OCI-M1 (cell line): ENCODE measurements at regions not wholly inside any gene's neighbourhood (a gene's known extent, or its start where the extent isn't known, plus 50 kb on each side); places are given as distances from the start of the nearest gene placed in this dataset.
"Not testable (repeated sequence)": the region's sequence is repeated elsewhere in the genome, so short reads cannot be mapped to it uniquely, and the experiment has no call there.

ENCODE experiments used
- DNase-seq: peaks from one replicate; lab custom pipeline; 2025; lab: John Stamatoyannopoulos, UW

DNA sequence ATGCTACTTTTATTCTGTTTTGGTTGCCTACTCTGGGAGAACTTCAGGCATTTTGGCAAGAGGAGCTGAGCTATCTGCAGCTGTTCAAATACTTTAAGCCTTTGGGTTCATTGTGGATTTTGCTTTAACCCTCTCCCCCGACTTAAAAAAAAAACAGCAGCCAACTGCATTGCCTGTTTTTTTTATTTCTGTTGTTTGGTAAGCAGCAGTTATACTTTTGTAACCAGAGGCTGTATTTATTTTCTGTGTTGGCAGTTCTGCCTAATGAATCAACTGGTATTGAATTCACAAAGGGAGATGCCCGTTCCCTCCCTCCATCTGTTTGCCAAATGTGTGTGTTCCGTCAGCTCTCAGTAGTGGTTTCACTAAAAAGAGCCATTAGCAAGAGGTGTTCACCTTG is 484.0 kb downstream of the UTRN start:
- no peak for DNase-seq

DNA sequence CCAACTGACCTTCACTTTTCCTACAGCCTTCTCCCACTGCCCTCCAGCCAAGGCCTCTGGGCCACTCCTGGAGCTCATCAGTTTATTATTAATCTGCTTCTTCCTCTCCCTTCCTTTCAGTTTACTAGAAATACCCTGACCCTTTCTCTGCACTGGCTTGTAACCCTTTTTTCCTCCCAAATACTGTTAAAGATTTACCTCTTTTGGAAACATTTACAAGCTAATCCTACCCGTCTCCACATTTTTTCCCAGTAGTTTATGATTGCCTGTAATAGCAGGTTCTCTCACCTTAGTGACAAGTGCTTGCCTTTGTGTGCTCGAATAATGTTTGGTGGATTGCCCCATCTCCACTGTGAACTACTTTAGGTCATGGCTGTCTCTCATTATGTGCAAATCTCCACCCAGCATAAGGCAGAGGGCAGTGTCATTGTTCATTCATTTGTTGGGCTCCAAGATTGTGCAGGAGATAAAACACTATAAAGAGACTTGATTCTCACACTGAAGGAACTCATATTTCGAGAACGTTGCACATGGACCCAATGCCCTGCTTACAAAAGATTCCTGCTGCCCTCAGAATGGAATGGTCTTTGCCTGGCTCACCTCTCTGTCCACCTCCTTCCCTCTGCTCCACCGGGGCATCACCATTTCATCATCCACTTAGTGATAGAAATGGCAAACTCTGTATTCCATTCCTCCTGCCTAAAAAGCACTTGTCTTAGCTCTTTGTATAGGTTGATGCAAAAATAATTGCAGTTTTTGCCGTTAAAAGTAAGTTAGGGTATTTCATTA is 491.1 kb downstream of the UTRN start:
- no peak for DNase-seq

DNA sequence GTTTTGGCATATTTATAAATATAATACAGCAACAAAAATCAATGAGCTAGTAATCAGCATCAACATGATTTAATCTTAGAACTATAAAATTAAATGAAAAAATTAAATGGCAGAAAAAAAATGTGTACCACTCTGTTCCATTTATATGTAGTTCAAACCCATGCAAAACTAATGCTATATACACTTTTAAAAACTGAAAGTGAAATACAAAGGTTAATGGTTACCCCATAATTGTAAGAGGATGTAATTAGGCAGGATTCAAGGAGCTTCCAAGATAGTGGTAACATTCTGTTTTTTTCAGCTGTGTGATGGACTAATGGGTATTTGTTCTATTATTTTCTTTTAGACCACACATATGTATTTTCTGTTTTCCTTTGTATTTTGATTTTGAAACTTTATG is 492.1 kb downstream of the UTRN start:
- DNase-seq: no peak

DNA sequence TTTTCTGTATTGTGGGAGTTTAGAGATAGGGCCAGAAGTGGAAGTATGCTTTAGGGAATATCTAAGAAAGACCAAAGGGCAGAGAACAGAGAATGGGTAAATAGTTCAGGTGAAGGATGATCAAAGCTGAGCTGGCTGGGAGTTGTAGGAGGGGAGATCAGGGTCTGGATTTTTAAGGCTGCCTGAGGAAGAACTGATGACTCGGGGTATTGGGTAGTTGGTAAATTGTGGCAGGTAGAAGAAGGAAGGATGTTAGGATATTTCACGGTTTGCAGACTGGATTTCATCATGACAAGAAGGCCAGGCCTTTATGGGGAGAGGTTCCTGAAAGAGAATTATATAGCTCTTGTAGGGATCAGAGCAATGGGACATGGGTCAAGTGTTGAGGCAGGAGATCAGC is 492.9 kb downstream of the UTRN start:
- no peak for DNase-seq

GRCh38 chr6:144778773-144779492 is 493.8 kb downstream of the UTRN start:
- DNase-seq: peak; percentile 52

GRCh38 chr6:144781836-144782235 is 496.7 kb downstream of the UTRN start:
- DNase-seq: no peak

DNA sequence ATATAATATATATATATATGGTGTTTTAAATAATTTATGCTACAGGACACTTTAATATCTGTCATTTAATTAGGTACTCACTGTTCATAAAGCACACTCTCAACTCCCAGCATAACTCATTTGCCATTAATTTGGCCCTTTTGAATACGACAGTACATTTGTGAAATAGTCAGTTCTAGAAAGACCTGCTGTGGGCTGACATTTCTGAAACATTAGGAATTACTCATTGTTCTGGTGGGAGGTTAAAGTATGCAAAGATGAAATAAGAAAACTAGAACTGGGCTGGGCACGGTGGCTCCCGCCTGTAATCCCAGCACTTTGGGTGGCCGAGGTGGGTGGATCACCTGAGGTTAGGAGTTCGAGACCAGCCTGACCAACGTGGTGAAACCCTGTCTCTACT is 497.5 kb downstream of the UTRN start:
- no peak for DNase-seq

DNA sequence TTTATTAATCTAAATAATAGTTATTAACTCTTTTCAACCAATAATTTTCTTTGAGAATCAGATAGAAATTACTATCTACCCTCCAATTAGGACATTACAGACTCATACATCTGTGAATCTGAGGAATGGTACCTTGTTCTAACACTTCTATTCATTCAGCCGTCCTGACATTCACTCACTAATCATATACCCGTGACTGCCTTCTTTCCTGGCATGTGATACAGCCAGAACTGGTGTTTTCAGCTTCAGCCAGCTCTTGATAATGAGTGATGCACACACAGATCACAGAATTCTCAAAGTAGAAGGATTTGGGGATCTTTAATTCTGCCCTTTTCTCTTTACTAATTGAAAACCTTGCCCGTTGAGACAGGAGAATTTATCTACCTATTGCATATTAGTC is 499.9 kb downstream of the UTRN start:
- DNase-seq: no peak

GRCh38 chr6:144786825-144787224 is 501.7 kb downstream of the UTRN start:
- DNase-seq: no peak

GRCh38 chr6:144793744-144794143 is 508.6 kb downstream of the UTRN start:
- no peak for DNase-seq

DNA sequence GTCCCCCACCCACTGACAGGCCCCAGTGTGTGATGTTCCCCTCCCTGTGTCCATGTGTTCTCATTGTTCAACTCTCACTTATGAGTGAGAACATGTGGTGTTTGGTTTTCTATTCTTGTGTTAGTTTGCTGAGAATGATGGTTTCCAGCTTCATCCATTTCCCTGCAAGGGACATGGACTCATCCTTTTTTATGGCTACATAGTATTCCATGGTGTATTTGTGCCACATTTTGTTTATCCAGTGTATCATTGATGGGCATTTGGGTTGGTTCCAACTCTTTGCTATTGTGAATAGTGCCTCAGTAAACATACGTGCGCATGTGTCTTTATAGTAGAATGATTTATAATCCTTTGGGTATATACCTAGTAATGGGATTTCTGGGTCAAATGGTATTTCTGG is 509.9 kb downstream of the UTRN start:
- DNase-seq: not testable (repeated sequence)

GRCh38 chr6:144796070-144796469 is 510.9 kb downstream of the UTRN start:
- no peak for DNase-seq

DNA sequence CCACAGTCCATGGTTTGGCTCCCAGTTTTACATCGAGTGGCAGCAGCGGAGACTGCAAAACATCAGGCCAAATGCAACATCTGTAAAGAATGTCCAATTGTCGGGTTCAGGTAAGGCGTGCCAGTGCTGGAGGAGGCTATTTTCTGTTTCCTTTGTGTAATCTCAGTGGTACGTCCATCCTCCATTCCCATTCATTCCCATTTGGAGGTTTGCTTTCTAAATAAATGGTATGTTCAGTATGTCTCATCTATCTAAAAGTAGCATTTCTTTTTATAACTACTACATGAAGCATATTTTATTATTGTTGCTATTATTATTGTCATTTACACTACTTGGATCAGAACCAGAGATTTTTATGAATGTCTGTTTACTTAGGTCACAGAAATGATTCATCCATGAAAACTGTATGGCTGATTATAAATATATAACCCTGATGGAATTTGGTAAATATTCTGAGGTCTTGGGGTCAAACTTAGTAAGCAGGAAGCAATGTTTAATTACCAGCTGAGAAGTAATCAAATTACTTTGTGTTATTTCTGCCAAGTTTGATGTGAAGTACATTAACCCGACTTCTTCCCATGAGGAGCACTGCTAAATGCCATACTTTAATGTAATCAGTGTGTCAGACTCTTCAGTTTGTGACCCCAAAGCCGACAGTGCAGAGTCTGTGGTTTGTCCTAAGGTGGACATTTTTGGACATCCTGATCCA is 512.9 kb downstream of the UTRN start:
- DNase-seq: no peak

GRCh38 chr6:144804246-144804790 is 519.2 kb downstream of the UTRN start:
- DNase-seq: no peak

DNA sequence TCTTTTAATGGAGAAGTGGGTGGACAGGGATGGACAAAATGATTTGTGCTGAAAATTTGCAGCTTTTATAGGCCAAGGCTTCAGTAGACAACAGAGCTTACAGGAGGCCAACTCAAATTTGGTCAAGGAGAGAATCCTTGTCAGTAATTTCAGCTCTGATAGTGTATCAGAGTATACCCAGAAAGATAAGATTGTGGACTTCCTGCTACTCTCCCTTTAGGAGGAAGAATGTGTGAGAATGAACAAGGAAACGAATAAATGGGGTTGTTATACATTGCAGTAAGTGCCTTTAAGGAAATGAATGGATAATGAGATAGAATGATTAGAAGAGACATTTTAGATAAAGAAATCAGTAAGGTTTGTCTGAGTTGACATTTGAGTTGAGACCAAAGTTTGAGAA is 519.9 kb downstream of the UTRN start:
- no peak for DNase-seq

DNA sequence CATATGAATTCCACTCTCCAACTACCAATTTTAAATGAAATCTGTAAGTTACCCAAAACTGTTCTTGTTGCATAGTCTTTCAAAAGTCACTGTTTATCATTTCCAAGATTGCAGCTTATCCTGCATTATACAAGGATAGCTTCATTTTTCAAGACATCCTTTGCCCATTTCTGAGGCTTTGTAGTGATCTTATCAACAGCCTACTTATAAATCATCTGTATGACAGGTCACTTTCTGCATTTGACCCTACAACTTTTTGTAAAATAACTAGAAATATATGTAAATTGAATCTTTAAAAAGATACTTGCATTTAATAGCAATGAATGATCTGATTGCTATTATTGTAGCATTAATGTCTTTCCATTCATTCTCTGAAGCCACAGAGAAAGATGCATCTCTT is 521.1 kb downstream of the UTRN start:
- DNase-seq: no peak

- no peak for DNase-seq
These were observed 524.0 kb downstream of the UTRN start for GRCh38 chr6:144809120-144809519.

DNA sequence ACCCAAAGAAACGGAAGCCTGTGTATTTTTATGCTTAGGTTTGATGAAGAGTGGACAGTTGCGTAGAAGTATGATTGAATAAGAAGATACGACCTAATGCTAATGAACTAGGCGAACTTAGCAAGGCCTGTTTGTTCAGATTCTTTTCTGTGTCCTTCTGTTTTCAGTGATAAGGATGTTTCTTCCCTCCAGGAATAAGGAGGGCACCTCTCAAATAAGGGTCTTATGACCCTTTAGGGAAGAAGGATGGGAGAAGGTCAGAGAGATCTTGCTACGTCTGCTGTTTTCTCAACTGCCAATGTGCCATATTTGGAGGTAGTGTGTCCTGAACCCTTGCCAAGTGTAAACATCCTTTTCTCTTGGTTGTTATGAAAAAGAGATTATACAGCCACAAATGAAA is 524.8 kb downstream of the UTRN start:
- no peak for DNase-seq

- no peak for DNase-seq
These were observed 526.0 kb downstream of the UTRN start for GRCh38 chr6:144811140-144811539.

DNA sequence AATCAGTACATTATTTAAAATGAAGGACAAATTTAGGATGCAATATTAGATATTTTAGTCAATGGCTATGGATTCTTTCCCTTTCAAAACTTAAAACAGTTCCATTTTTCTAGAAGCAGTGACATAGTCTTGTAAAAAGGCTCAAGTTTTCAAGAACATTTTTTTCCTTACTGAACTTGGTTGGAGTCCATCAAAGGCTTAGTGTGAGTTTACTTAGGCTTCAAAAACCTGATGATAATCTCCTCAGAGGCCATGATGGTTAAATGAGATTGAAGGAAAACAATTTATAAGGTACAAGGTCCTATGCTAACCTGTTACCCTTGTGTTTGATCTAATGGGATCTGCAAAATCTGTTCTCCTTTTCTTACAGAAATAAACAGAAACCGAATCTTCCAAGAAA is 531.8 kb downstream of the UTRN start:
- no peak for DNase-seq

DNA sequence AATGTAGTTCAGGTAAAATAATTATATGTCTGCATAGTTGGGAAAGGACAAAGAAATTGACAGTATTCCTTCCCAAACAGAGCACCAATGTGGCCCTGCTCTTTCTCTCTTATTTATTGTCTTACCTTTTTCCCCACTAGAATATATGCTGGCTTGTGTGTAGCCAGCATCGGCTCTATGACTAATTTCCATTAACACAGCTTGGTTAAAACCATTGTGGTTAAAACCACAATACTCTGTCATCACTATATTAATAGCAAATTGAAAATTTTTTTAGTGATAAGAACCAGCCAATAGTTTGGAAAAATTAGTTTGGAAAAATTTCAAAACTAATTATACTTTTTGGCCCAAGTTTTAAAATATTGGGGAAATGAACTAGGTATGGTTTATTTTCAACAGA is 535.1 kb downstream of the UTRN start:
- no peak for DNase-seq

DNA sequence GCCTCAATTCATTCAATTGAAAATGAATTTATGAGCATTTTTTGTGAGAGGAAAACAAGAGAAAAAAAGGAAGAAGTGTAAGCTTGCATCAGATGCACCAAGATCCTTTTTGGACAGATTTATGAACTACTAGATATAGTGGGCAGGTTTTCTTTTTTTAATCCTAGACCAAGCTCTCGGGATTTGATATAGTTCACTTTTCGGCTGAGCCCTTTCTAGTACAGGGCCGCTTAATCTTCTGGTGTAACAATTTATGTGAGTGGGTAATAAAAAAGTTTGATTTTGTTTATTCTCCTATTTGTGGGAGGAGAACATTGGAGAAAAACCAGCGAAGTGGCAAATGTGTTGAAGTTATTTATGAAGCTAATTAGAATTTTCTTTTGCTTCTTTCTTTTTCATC is 538.0 kb downstream of the UTRN start:
- no peak for DNase-seq

GRCh38 chr6:144824018-144824417 is 538.9 kb downstream of the UTRN start:
- DNase-seq: no peak
